Endothelial cell of umbilical vein (primary cell): ENCODE measurements at regions not wholly inside any gene's neighbourhood (a gene's known extent, or its start where the extent isn't known, plus 50 kb on each side); places are given as distances from the start of the nearest gene placed in this dataset.

Experiments used
- CTCF ChIP-seq, 2 donors: IDR thresholded peaks; 1 replicate in 1 of 2; 2 replicates in 1 of 2; pipeline ENCODE4 v1.5.1; 2011; ENCODE audit warnings: low read length in 2 of 2, mild to moderate bottlenecking in 2 of 2, moderate library complexity in 2 of 2, control low read depth in 1 of 2, inconsistent platforms in 1 of 2, low read depth in 1 of 2; ENCODE audit not compliant: insufficient read depth in 1 of 2; ENCODE audit errors: extremely low read depth in 1 of 2
- EZH2 ChIP-seq: IDR thresholded peaks from 2 replicates; pipeline ENCODE4 v1.6.1; 2012; ENCODE audit warnings: borderline replicate concordance, low read depth, mild to moderate bottlenecking, moderate library complexity, low read length, inconsistent platforms; ENCODE audit not compliant: severe bottlenecking
- FOS ChIP-seq: IDR thresholded peaks from 2 replicates; pipeline ENCODE4 v1.6.1; 2011; ENCODE audit warnings: mild to moderate bottlenecking, low read length, moderate library complexity, borderline replicate concordance; ENCODE audit not compliant: insufficient read depth
- GATA2 ChIP-seq: IDR thresholded peaks from 2 replicates; pipeline ENCODE4 v1.7.0; 2011; ENCODE audit warnings: low read depth, mild to moderate bottlenecking, moderate library complexity, mixed read lengths, low read length; ENCODE audit not compliant: insufficient read length, insufficient read depth
- JUN ChIP-seq: IDR thresholded peaks from 2 replicates; pipeline ENCODE4 v1.6.1; 2011; ENCODE audit warnings: borderline replicate concordance, low read depth; ENCODE audit not compliant: insufficient read length, insufficient read depth
- MYC ChIP-seq: IDR thresholded peaks from one replicate; pipeline ENCODE4 v1.6.1; 2011; ENCODE audit warnings: mild to moderate bottlenecking, low read depth, low read length
- POLR2A ChIP-seq: IDR thresholded peaks from 2 replicates; pipeline ENCODE4 v1.6.1; 2012; ENCODE audit warnings: low read depth, mild to moderate bottlenecking, control low read depth, low read length
- POLR2AphosphoS5 ChIP-seq: IDR thresholded peaks from 2 replicates; pipeline ENCODE4 v1.6.1; 2012; ENCODE audit warnings: low read depth, mild to moderate bottlenecking, control low read depth, low read length, moderate library complexity; ENCODE audit not compliant: insufficient read depth
- TF ChIP-seq, protein P1 (sequence below): IDR thresholded peaks from 2 replicates; pipeline ENCODE4 v1.6.1; 2011; ENCODE audit not compliant: insufficient read depth, insufficient read length

GRCh38 chr20:19885939-19886660 is 128.0 kb downstream of the RIN2 start:
- TF ChIP-seq CTCF (IDR thresholded peaks at IDR 0.05; ENCODE audit: extremely low read depth in 1 of 2, insufficient read depth in 1 of 2, low read depth in 1 of 2, low read length in 2 of 2) (no peak), POLR2AphosphoS5 (peak; percentile 52), POLR2A (peak; percentile 79), MYC (no peak), EZH2 (no peak), JUN (no peak), GATA2 (peak; percentile 65), FOS (peak; percentile 21)
- TF ChIP-seq, protein P1, sequence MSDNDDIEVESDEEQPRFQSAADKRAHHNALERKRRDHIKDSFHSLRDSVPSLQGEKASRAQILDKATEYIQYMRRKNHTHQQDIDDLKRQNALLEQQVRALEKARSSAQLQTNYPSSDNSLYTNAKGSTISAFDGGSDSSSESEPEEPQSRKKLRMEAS = no peak
